AG08396 (cell line): ENCODE measurements at regions not wholly inside any gene's neighbourhood (a gene's known extent, or its start where the extent isn't known, plus 50 kb on each side); places are given as distances from the start of the nearest gene placed in this dataset.

Experiments
- DNase-seq: peaks from one replicate; pipeline ENCODE4 v3.0.0; 2012; ENCODE audit warnings: low spot score, mixed read lengths

DNA sequence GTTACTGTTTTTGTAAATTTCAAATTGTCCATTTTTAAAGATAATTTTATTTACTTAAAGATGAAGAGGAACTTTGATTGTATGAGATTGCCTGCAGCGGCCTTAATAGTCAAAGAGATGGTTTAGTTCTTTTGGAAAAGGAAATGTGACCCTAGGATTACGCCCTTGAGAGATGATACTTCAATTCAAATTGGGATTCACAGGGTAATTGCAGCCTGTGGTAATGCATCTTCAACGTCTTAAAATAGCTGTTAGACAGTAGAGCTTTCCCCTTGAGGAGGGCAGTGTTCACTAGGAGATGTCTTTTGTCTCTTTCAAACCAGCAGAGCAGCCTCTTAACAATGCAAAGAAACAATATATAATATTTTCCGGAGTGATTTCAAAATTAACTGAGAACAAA, 127.1 kb downstream of the TAF11L14 start:
- DNase-seq, result no peak

DNA sequence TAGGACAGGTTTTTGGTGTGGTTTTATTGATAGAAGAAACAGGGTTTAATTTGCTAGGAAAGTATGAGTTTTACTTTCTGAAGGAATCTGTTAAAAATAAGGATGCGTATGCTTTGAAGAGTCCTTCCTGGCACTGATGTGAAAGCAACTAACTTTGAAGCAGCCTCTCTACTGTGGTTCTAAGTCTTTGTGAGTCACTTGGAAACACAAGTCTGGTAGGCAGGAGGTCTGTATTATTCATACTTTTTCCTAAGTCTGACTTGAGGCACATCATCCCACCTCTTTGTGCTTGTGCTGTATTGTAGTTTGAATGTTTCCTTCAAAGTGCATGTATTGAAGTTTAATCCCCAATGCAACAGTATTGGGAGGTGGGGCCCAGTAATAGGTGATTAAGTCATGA, 129.0 kb downstream of the TAF11L14 start:
- no peak for DNase-seq

DNA sequence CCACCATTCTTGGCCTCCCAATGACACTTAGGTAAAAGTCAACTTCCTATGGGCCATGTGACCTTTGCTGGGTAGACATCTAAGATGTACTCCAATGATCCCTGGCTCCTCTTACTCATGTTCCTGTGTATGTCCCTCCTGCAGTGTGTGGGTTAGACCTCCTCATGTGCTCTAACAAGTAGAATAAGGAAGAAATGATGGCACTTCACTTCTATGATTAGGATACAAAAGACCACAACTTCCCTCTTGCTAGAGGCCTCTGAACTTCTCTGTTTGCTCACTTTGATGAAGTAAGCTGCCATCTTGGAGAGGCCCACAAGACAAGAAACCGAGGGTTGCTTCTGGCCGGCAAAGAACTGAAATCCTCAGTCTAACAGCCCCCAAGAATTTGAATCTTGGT, 131.8 kb downstream of the TAF11L14 start:
- DNase-seq, result no peak

- no peak for DNase-seq
Observed at GRCh38 chr5:17769277-17769676, 135.0 kb downstream of the TAF11L14 start.

- DNase-seq, result no peak
Observed at GRCh38 chr5:17772232-17772631, 138.0 kb downstream of the TAF11L14 start.

DNA sequence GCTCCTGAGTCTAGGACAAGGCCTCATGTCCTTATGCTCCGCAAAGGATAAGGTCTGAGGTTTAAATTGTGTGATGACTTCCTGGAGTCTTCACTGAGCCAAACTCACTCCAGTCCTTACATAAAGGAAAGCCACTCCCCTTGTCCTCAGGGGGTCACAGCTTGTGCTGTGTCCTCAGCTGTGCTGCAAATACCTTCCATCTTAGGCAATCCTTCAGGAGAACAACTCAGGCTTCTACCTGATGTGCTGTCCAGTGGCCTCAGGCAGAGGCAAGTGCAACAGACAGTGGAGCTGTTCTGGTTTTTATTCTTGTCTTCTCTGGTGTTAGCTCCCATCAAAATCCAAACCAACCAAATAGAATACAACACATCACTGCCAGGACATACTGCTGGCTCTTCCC, 151.5 kb downstream of the TAF11L14 start:
- DNase-seq, result no peak

DNA sequence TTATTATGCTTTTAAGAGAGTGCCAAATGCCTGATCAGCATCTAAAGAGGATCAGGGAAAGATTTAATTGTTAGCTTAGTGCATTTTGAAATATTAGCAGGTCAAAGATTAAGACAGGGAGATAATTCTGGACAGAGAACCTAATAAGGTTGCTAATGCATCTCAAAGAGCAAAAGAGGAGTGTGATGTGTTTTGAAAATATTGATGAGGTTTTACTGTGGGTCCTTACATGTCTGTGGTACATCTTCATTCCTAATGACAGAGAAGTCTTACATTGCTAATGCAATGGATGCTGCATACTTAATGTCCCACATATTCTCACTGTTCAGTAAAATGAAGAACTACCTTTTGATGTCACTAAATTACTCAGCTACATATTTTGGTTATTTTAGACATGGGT, 154.1 kb downstream of the TAF11L14 start:
- no peak for DNase-seq

DNA sequence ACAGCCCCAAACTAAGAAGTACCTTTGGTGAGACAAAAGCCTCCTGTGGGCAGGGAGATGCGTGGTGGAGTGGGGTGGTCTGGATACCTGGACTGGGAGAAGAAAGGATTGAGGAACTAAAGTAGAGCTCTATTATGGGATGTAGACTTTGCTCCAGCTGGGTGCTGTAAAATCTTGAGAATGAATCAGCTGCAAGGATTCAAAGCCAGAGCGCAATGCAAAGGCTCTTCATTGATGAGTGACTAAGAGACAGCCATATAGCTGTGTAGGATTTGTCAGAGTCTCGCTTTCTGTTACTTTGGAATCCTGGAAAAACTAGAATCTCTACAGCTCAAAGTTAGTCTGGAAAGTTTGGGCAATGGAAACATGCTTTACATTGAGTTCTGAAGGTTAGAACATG, 159.9 kb downstream of the TAF11L14 start:
- no peak for DNase-seq

GRCh38 chr5:17794815-17795214, 160.6 kb downstream of the TAF11L14 start:
- no peak for DNase-seq

- no peak for DNase-seq
Observed at GRCh38 chr5:17796142-17796541, 161.9 kb downstream of the TAF11L14 start.

DNA sequence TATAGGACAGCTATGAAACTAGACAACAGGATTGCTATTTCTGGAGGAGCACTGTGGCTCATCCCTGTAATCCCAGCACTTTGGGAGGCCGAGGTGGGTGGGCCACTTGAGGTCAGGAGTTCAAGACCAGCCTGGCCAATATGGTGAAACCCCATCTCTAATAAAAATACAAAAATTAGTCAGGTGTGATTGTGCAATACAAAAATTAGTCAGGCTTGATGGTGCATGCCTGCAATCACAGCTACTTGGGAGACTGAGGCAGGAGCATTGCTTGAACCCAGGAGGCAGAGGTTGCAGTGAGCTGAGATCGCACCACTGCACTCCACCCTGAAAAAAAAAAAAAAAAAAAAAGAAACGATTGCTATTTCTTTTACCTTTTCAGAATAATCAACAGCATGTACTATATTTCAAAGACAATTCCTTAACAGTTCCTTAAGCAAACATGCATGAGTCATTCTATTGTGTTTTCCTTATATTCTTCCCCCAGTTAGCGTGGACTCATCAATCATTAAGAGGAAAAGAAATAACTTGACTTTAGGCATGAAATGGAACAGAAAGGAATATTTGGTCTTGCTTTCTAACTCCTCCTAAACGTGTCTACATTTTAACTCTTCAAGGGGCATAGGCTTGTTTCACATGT, 162.6 kb downstream of the TAF11L14 start:
- no peak for DNase-seq

DNA sequence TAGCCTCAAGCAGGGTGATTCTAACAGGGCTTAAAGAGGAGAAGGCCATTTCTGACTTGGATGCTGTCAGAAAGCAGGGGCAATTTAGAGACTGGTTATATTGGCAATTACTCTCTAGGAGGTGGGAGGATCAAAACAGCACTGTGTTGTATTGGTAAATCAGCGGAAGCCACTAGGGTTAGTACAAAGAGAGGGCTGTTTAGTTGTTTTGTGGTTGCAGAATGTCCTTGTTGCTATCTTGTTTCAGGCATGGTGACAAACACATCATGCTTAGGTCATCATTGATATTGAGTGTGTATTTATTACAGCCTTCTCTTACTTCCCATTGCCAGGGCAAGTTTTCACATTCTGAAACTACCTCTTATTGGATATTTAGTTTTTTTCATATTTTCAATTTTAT, 165.3 kb downstream of the TAF11L14 start:
- no peak for DNase-seq

- DNase-seq, result no peak
Observed at GRCh38 chr5:17801595-17801994, 167.3 kb downstream of the TAF11L14 start.

DNA sequence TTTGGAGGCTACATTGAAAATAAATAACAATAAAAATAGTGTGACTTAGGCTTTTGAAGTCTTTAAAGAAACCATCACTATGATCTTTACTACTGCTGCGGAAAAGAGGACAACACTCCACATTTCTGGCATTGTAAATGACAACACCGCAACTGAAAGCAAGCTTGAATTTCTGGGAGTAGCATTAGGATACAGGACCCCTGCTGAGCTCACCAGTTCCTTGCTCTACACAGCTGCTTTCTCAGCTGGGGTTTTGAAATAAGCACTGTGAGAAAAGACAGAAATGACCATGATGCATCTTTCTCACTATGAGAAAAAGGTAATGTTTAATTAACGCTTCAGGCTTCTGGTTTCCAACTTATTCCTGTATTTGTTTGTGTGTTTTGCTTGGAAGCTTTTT, 168.0 kb downstream of the TAF11L14 start:
- DNase-seq, result no peak

GRCh38 chr5:17803971-17804370, 169.7 kb downstream of the TAF11L14 start:
- no peak for DNase-seq

DNA sequence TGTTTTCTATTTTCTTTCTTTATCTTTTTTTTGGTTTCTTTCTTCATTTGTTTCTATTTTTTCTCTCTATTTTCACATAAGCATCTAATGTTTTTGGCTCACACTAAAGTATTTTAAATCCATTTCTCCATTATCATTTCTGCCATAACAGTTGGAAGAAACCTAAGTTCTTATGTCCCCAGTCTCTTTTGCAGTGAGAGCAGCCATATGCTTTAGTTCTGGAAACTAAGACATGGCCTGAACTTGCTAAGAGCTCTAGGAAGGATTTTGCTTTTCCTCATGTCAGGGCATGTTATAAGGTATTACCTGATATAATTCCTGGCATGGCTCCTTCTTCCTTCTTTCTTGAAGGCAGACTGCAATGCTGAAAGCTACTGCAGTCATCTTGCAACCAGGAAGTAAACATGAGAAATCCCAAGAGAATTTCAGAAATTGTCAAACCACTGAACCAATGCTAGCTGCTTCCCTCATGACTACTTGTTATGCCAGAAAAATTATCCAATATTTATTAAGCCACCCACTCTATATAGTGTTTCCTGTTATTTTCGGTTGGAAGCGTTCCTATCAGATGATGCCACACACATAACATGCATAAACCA, 171.1 kb downstream of the TAF11L14 start:
- no peak for DNase-seq

GRCh38 chr5:17806818-17807468, 172.7 kb downstream of the TAF11L14 start:
- DNase-seq, result no peak

- DNase-seq, result no peak
Observed at GRCh38 chr5:17808566-17808965, 174.3 kb downstream of the TAF11L14 start.

- DNase-seq, result no peak
Observed at GRCh38 chr5:17810734-17811133, 176.5 kb downstream of the TAF11L14 start.

DNA sequence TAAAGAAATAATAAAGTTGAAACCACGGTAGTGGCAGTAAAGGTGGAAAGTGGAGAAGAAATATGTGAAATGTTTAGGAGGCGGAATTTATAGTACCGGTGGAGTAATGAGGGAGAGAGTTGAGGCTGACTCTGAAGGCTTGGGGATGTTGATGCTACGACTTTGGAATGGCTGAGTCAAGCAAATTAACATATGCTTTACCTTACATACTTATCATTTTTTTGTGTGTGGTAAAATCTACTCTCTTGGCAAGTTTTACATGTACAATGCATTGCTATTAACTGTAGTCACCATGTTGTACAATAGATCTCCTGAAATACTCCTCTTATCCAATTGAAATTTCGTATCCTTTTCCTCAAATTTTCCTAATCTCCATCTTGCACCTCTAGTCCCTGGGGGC, 179.0 kb downstream of the TAF11L14 start:
- DNase-seq, result no peak

GRCh38 chr5:17816505-17816904, 182.2 kb downstream of the TAF11L14 start:
- no peak for DNase-seq

DNA sequence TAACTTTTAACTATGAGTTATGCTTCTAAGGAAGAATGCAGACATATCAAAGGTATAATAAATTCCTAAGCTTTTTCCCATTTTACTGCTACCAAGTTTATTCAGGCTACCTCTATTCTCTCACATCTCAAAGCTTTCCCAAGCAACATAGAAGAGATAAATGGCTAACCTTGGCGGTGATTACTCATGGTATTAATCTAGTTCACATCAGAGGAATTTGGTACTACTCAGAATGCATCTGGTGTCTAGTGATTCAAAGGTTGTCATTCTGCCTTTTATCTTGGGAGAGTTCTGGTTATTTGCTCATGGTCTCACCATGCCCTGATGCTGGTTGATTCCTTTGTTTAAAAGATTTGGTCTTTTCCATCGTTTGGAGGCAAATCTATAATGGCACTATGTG, 182.7 kb downstream of the TAF11L14 start:
- DNase-seq, result no peak

DNA sequence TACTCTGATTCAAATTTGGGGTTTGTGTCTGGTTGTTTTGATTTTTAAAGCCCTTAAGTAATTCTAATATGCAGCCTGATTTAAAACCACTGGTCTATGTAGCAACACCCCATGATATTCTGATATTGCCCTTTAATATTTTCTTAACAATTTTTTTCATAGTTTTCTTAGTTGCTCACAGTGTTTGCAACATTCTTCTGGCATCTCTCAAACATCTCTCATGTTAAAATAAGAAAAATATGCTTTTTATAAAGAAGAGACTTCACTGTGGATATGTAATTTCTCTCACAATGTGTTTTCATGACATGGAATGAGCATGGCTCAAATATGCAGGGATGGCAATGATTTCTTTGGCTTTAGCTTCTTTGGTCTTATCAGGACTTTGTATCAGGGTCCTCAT, 183.7 kb downstream of the TAF11L14 start:
- DNase-seq, result no peak

DNA sequence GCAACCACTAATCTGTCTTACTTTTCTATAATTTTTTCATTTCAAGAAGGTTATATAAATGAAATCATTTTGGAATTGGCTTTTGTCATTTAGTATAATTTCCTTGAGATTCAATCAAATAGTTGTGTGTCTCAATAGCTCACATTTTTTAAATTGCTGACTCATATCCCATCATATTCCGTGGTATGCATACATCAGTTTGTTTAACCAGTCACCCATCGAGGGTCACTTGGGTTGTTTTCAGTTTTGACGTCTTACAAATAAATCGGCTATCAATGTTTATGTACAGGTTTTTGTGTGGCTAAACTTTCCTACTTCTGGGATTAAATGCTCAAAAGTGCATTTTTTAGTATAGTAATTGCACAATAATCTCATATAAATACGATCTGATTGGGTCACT, 185.5 kb downstream of the TAF11L14 start:
- DNase-seq, result no peak
